IMR-90 (cell line): ENCODE measurements at regions not wholly inside any gene's neighbourhood (a gene's known extent, or its start where the extent isn't known, plus 50 kb on each side); places are given as distances from the start of the nearest gene placed in this dataset.
A peak's percentile ranks its signal among the peaks of the same experiment; 100 is the strongest.

Experiments
- CEBPB ChIP-seq: IDR thresholded peaks from 2 replicates; pipeline ENCODE4 v1.6.1; 2012; ENCODE audit warnings: low read depth, low read length, improper control_type of control experiment
- RFX5 ChIP-seq: IDR thresholded peaks from 2 replicates; pipeline ENCODE4 v1.8.0; 2012; ENCODE audit warnings: low read depth, mild to moderate bottlenecking, low read length, moderate library complexity
- TF ChIP-seq, protein P1 (sequence below): conservative IDR thresholded peaks from 2 replicates; pipeline ENCODE4 v1.5.1; 2012; ENCODE audit warnings: mild to moderate bottlenecking, low read depth, low read length, improper control_type of control experiment

DNA sequence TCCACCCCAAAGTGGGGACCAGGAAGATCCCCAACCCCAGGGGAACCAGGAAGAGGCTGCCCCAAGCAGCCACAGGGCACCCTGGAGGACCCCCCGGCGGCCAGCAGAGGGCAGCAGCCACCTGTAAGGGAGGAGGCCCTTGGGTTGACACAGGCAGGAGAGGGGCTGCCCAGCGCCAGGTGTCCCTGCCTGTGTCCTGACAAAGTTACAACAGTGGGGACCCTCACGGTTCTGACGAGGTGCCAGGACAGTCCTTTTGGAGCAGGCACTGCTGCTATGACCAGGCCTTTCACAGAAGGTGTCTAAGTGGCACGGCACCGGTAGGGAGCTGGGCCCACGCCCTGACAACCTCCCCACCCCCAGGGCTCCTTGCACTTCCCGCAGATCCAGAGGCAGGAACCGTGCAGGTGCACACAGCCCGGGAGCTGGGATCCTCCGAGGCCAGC, 176.7 kb downstream of the BMP7 start:
- TF ChIP-seq, protein P1, sequence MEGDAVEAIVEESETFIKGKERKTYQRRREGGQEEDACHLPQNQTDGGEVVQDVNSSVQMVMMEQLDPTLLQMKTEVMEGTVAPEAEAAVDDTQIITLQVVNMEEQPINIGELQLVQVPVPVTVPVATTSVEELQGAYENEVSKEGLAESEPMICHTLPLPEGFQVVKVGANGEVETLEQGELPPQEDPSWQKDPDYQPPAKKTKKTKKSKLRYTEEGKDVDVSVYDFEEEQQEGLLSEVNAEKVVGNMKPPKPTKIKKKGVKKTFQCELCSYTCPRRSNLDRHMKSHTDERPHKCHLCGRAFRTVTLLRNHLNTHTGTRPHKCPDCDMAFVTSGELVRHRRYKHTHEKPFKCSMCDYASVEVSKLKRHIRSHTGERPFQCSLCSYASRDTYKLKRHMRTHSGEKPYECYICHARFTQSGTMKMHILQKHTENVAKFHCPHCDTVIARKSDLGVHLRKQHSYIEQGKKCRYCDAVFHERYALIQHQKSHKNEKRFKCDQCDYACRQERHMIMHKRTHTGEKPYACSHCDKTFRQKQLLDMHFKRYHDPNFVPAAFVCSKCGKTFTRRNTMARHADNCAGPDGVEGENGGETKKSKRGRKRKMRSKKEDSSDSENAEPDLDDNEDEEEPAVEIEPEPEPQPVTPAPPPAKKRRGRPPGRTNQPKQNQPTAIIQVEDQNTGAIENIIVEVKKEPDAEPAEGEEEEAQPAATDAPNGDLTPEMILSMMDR = peak; percentile 59
- TF ChIP-seq CEBPB (no peak), RFX5 (no peak)
